TTC549 (cell line): ENCODE measurements at regions not wholly inside any gene's neighbourhood (a gene's known extent, or its start where the extent isn't known, plus 50 kb on each side); places are given as distances from the start of the nearest gene placed in this dataset.
"Not testable (repeated sequence)": the region's sequence is repeated elsewhere in the genome, so short reads cannot be mapped to it uniquely, and the experiment has no call there.

ENCODE experiments used
- FAIRE-seq: peaks from 2 replicates; lab custom pipeline; 2012; peaks lifted over from hg19 to GRCh38; lab: Jason Lieb, UNC

GRCh38 chr18:27372386-27372785, 187.3 kb upstream of the CHST9 start:
- no peak for FAIRE-seq

- no peak for FAIRE-seq
These were observed 181.6 kb upstream of the CHST9 start for GRCh38 chr18:27366665-27367064.

- FAIRE-seq: no peak
These were observed 181.0 kb upstream of the CHST9 start for GRCh38 chr18:27366151-27366550.

- no peak for FAIRE-seq
These were observed 178.8 kb upstream of the CHST9 start for GRCh38 chr18:27363872-27364271.

- FAIRE-seq: no peak
These were observed 176.4 kb upstream of the CHST9 start for GRCh38 chr18:27361477-27361876.

- FAIRE-seq: no peak
These were observed 170.2 kb upstream of the CHST9 start for GRCh38 chr18:27355308-27355707.

GRCh38 chr18:27353273-27353672, 168.2 kb upstream of the CHST9 start:
- FAIRE-seq: no peak

GRCh38 chr18:27349284-27349882, 164.3 kb upstream of the CHST9 start:
- no peak for FAIRE-seq

GRCh38 chr18:27331606-27332005, 146.5 kb upstream of the CHST9 start:
- no peak for FAIRE-seq

- no peak for FAIRE-seq
These were observed 129.9 kb upstream of the CHST9 start for GRCh38 chr18:27314996-27315395.

GRCh38 chr18:27313678-27314077, 128.6 kb upstream of the CHST9 start:
- no peak for FAIRE-seq

GRCh38 chr18:27312853-27313252, 127.7 kb upstream of the CHST9 start:
- FAIRE-seq: no peak

- no peak for FAIRE-seq
These were observed 127.0 kb upstream of the CHST9 start for GRCh38 chr18:27312153-27312552.

- no peak for FAIRE-seq
These were observed 126.0 kb upstream of the CHST9 start for GRCh38 chr18:27311114-27311513.

GRCh38 chr18:27301615-27302378, 116.7 kb upstream of the CHST9 start:
- FAIRE-seq: no peak

GRCh38 chr18:27298214-27298804, 113.2 kb upstream of the CHST9 start:
- no peak for FAIRE-seq

GRCh38 chr18:27285973-27286562, 101.0 kb upstream of the CHST9 start:
- FAIRE-seq: not testable (repeated sequence)

GRCh38 chr18:27278131-27278530, 93.0 kb upstream of the CHST9 start:
- FAIRE-seq: no peak

GRCh38 chr18:27277554-27277953, 92.4 kb upstream of the CHST9 start:
- FAIRE-seq: no peak

GRCh38 chr18:27276886-27277285, 91.8 kb upstream of the CHST9 start:
- FAIRE-seq: no peak

- no peak for FAIRE-seq
These were observed 91.4 kb upstream of the CHST9 start for GRCh38 chr18:27276479-27276878.

GRCh38 chr18:27274901-27275300, 89.8 kb upstream of the CHST9 start:
- no peak for FAIRE-seq

- FAIRE-seq: no peak
These were observed 85.4 kb upstream of the CHST9 start for GRCh38 chr18:27270508-27270907.
